Activated T-helper 1 cell treated with anti-CD3 and anti-CD28 coated beads, Interleukin-12 subunit alpha, Interleukin-12 subunit beta, Interleukin-2, Interleukin-4 antibody, amounts not matched to agents 30 ng/mL and 10 ng/mL and 1 ng/mL, durations not matched to agents 14 hours and 24 hours and 36 hours (primary cell): ENCODE measurements at regions not wholly inside any gene's neighbourhood (a gene's known extent, or its start where the extent isn't known, plus 50 kb on each side); places are given as distances from the start of the nearest gene placed in this dataset.

Experiments
- DNase-seq: peaks from one replicate; pipeline ENCODE4 v3.0.0; 2021; ENCODE audit warnings: low spot score
- H3K27ac Mint-ChIP-seq: one replicate; pipeline ENCODE4 v1.8.0; 2021; ENCODE audit warnings: mild to moderate bottlenecking, mixed read lengths
- H3K27me3 Mint-ChIP-seq: one replicate; pipeline ENCODE4 v1.8.0; 2022; ENCODE audit warnings: mild to moderate bottlenecking, moderate library complexity, mixed read lengths; ENCODE audit not compliant: insufficient read depth
- H3K36me3 Mint-ChIP-seq: one replicate; pipeline ENCODE4 v1.8.0; 2021; ENCODE audit warnings: low read depth, mixed read lengths
- H3K4me1 Mint-ChIP-seq: one replicate; pipeline ENCODE4 v1.8.0; 2021; ENCODE audit warnings: low read depth, mixed read lengths
- H3K4me3 Mint-ChIP-seq: one replicate; pipeline ENCODE4 v1.8.0; 2021; ENCODE audit warnings: mild to moderate bottlenecking, moderate library complexity, mixed read lengths
- H3K9me3 Mint-ChIP-seq: one replicate; pipeline ENCODE4 v1.8.0; 2021; ENCODE audit warnings: mixed read lengths
- intact Hi-C: fragments of 100-400 bp; cut with micrococcal nuclease; formaldehyde crosslinking; loops from one replicate; pipeline ENCODE4 v1.15.1; 2024

DNA sequence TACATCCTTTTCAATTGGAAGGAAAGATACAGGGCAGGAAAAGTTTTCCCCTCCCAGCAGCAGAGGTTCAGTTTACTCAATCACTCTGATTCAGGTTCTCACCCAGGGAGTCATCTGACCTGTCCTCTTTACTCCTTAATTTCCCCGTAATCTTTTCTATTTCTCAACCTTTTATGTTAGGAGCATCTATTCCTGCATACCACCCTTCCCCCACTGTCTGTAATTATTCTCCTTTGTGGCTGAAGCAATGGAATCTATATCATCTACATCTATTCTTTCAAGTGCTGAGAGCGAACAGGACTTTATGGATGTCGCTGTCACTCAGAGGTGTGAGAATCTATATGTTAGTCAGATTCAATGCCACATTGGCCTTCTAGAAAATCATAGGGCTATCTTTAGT lies 175.2 kb downstream of the NOL4 start:
- H3K9me3 Mint-ChIP-seq = no peaks in the 10 kb centered on the region
- no peak overlapping the region for H3K4me3 Mint-ChIP-seq
- intact Hi-C loops = no loop called here
- H3K36me3 Mint-ChIP-seq = no peaks in the 10 kb centered on the region
- H3K27me3 Mint-ChIP-seq = no peaks in the 10 kb centered on the region
- no peaks in the 10 kb centered on the region for H3K4me1 Mint-ChIP-seq
- no peak for DNase-seq
- H3K27ac Mint-ChIP-seq = no peak overlapping the region

- Mint-ChIP-seq H3K27me3 (no peaks in the 10 kb centered on the region), H3K36me3 (no peaks in the 10 kb centered on the region), H3K4me3 (no peak overlapping the region), H3K9me3 (no peaks in the 10 kb centered on the region), H3K27ac (no peak overlapping the region), H3K4me1 (no peaks in the 10 kb centered on the region)
- no peak for DNase-seq
- intact Hi-C loops = no loop called here
Observed at GRCh38 chr18:34048423-34048822, 176.3 kb downstream of the NOL4 start.

GRCh38 chr18:34042423-34043146 lies 182.1 kb downstream of the NOL4 start:
- Mint-ChIP-seq H3K9me3 (no peaks in the 10 kb centered on the region), H3K4me3 (no peak overlapping the region), H3K27ac (no peak overlapping the region), H3K4me1 (no peaks in the 10 kb centered on the region), H3K36me3 (no peaks in the 10 kb centered on the region), H3K27me3 (no peaks in the 10 kb centered on the region)
- DNase-seq = no peak
- intact Hi-C loops = no loop called here

DNA sequence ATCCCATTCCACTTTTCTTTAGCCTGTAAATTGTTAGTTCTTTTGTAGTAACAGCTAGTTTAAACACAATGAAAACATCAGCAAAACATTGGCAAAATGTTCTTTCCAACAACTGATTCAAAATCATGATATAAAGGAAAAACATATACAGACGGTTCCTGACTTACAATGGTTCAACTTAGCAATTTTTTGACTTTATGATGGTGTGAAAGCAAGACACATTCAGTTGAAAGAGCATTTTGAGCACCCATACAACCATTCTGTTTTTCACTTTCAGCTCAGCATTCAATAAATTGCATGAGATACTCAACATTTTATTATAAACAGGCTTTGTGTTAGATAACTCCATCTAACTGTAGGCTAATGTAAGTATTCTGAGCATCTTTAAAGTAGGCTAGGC lies 185.1 kb downstream of the NOL4 start:
- Mint-ChIP-seq H3K27ac (no peak overlapping the region), H3K4me1 (no peaks in the 10 kb centered on the region), H3K9me3 (no peaks in the 10 kb centered on the region), H3K4me3 (no peak overlapping the region), H3K36me3 (no peaks in the 10 kb centered on the region), H3K27me3 (no peaks in the 10 kb centered on the region)
- no peak for DNase-seq
- intact Hi-C loops = no loop called here

- Mint-ChIP-seq H3K36me3 (no peaks in the 10 kb centered on the region), H3K4me1 (no peaks in the 10 kb centered on the region), H3K27me3 (no peaks in the 10 kb centered on the region), H3K9me3 (peaks cover under 1% of the 10 kb centered on the region), H3K4me3 (no peak overlapping the region), H3K27ac (no peak overlapping the region)
- no peak for DNase-seq
- intact Hi-C loops = no loop called here
Observed at GRCh38 chr18:34039201-34039600, 185.5 kb downstream of the NOL4 start.

DNA sequence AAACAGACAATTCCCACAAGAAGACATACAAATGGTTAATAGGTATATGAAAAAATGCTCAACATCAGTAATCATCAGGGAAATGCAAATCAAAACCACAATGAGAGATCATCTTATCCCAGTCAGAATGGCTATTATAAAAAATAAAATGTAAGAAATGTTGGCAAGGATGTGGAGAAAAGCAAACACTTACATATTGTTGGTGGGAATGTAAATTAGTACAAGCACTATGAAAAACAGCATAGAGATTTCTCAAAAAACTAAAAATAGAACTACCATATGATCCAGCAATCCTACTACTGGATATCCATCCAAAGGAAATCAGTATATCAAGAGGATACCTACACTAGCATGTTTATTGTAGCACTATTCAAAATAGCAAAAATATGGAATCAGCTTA lies 186.6 kb downstream of the NOL4 start:
- H3K27ac Mint-ChIP-seq = no peak overlapping the region
- no peak overlapping the region for H3K4me3 Mint-ChIP-seq
- H3K27me3 Mint-ChIP-seq = no peaks in the 10 kb centered on the region
- intact Hi-C loops = no loop called here
- no peak for DNase-seq
- no peaks in the 10 kb centered on the region for H3K36me3 Mint-ChIP-seq
- no peaks in the 10 kb centered on the region for H3K4me1 Mint-ChIP-seq
- peaks cover 8% of the 10 kb centered on the region for H3K9me3 Mint-ChIP-seq

DNA sequence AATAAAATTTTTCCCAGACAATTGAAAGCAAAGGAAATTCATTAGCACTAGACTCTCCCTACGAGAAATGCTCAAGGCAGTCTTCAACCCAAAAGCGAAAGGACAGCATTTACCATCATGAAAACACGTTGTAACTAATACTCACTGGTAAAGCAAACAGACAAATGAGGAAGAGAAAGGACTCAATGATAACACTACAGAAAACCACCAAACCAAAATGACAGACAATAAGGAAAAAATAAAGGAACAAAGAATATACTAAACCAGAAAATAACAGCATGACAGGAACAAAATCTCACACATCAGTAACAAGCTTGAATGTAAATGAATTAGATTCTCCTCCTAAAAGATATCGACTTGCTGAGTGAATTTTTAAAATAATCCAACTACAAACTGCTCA lies 190.7 kb downstream of the NOL4 start:
- Mint-ChIP-seq H3K4me1 (no peaks in the 10 kb centered on the region), H3K27me3 (no peaks in the 10 kb centered on the region), H3K9me3 (peaks cover 8% of the 10 kb centered on the region), H3K4me3 (no peak overlapping the region), H3K36me3 (no peaks in the 10 kb centered on the region), H3K27ac (no peak overlapping the region)
- intact Hi-C loops = no loop called here
- no peak for DNase-seq

DNA sequence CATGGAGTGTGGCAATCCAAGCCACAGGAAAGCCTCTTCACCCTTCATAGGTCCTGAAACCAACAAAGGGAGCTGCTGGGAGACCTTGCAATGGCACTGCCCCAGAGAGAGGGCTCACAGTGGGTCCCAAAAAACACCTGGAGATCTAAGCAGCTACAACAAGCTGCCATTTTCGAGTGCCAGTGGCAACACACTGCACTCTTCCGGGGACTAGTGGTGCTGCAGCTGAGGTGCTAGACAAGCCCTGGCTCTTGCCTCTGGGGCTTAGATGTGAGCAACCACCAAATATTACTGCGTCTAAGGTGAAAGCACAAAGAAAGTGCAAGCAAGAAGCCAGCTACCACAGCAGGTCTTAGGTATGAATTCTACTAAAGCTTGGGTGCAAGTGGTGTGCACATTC lies 192.9 kb downstream of the NOL4 start:
- no peaks in the 10 kb centered on the region for H3K4me1 Mint-ChIP-seq

GRCh38 chr18:34028324-34028723 lies 196.4 kb downstream of the NOL4 start:
- Mint-ChIP-seq H3K27me3 (no peaks in the 10 kb centered on the region), H3K27ac (no peak overlapping the region), H3K9me3 (no peaks in the 10 kb centered on the region), H3K4me3 (no peak overlapping the region), H3K36me3 (no peaks in the 10 kb centered on the region), H3K4me1 (no peaks in the 10 kb centered on the region)
- no peak for DNase-seq
- intact Hi-C loops = no loop called here

More for the DNA sequence above, 192.9 kb downstream of the NOL4 start:
- Mint-ChIP-seq H3K9me3 (peaks cover 8% of the 10 kb centered on the region), H3K27ac (no peak overlapping the region), H3K4me3 (no peak overlapping the region), H3K36me3 (no peaks in the 10 kb centered on the region), H3K27me3 (no peaks in the 10 kb centered on the region)
- DNase-seq = no peak
- intact Hi-C loops = no loop called here

- Mint-ChIP-seq H3K9me3 (no peaks in the 10 kb centered on the region), H3K4me3 (no peak overlapping the region), H3K27me3 (no peaks in the 10 kb centered on the region), H3K4me1 (no peaks in the 10 kb centered on the region), H3K36me3 (no peaks in the 10 kb centered on the region), H3K27ac (no peak overlapping the region)
- intact Hi-C loops = no loop called here
- no peak for DNase-seq
Observed at GRCh38 chr18:34025191-34025801, 199.4 kb downstream of the NOL4 start.

DNA sequence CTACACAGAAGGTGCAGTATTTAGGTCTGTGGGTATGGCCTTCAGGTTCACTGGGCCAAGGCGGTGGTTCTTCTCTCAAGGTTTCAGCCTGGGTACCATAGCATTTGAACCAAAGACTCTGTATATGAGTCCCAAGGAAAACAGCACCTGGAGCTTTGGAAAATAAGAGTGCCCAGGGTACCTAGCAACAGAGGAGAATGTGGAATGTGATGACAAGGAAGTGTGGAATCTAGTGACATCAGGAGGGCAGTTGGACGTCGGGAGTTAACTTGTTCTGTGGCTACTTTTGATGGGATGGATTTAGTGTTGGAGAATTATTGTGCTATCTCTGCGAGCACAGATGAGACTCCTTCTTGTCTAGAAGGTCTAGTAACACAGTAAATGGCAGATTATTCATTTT lies 201.2 kb downstream of the NOL4 start:
- Mint-ChIP-seq H3K27ac (no peak overlapping the region), H3K27me3 (no peaks in the 10 kb centered on the region), H3K9me3 (no peaks in the 10 kb centered on the region), H3K36me3 (no peaks in the 10 kb centered on the region), H3K4me1 (no peaks in the 10 kb centered on the region), H3K4me3 (no peak overlapping the region)
- DNase-seq = no peak
- intact Hi-C loops = no loop called here

DNA sequence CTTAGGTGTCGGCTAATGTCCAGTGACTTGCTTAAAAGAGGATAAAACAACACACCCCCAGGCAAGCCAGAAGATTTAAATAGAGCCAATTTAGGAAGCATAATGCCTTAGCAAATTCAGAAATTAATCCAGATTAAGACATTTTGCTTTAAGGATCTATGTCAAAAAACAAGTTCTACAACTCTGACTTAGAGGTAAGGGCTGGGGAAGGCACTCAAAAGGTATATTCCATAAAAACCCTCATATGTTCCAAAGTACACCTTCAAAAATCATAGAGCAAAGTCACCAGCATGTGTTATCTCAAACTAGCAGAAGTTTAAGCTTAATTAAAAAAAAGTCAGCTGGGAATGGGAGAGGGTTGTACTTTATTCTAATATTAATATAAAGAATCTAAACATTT lies 206.4 kb downstream of the NOL4 start:
- intact Hi-C loops = no loop called here
- Mint-ChIP-seq H3K36me3 (no peaks in the 10 kb centered on the region), H3K27me3 (no peaks in the 10 kb centered on the region), H3K4me1 (no peaks in the 10 kb centered on the region), H3K4me3 (no peak overlapping the region), H3K27ac (no peak overlapping the region), H3K9me3 (no peaks in the 10 kb centered on the region)
- no peak for DNase-seq

GRCh38 chr18:34003687-34004086 lies 221.0 kb downstream of the NOL4 start:
- H3K4me3 Mint-ChIP-seq = no peak overlapping the region
- H3K4me1 Mint-ChIP-seq = no peaks in the 10 kb centered on the region
- peaks cover 7% of the 10 kb centered on the region for H3K9me3 Mint-ChIP-seq
- no peaks in the 10 kb centered on the region for H3K36me3 Mint-ChIP-seq
- intact Hi-C loops = no loop called here
- DNase-seq = no peak
- H3K27me3 Mint-ChIP-seq = no peaks in the 10 kb centered on the region
- no peak overlapping the region for H3K27ac Mint-ChIP-seq

DNA sequence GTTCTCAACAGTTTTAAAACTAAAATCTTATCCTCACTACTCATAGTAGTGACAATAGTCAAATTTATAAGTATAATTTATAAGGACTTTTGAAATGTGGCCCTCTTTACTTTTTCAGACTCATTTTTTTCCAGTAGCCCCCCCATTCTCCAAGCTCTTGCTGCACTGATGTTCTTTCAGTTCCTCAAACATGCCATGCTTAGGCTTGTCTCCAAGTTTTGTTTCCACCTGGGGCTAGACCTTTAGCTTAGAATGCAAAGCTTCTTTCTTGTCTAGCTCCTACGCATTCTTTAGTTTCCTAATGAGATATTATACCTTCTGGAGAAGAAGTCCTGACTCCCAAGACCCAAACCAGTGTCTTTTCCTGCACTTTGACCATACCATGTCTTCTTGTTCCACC lies 222.6 kb downstream of the NOL4 start:
- peaks cover 7% of the 10 kb centered on the region for H3K9me3 Mint-ChIP-seq
- H3K4me3 Mint-ChIP-seq = no peak overlapping the region
- H3K36me3 Mint-ChIP-seq = no peaks in the 10 kb centered on the region
- no peaks in the 10 kb centered on the region for H3K4me1 Mint-ChIP-seq
- H3K27me3 Mint-ChIP-seq = no peaks in the 10 kb centered on the region
- no peak overlapping the region for H3K27ac Mint-ChIP-seq
- DNase-seq = no peak
- intact Hi-C loops = no loop called here
